ENCODE measurements at regions not wholly inside any gene's neighbourhood (a gene's known extent, or its start where the extent isn't known, plus 50 kb on each side); places are given as distances from the start of the nearest gene placed in this dataset.

GRCh38 chr4:11606078-11606477 lies 177.4 kb upstream of the HS3ST1 start (continued):
- TF ChIP-seq, protein P1, sequence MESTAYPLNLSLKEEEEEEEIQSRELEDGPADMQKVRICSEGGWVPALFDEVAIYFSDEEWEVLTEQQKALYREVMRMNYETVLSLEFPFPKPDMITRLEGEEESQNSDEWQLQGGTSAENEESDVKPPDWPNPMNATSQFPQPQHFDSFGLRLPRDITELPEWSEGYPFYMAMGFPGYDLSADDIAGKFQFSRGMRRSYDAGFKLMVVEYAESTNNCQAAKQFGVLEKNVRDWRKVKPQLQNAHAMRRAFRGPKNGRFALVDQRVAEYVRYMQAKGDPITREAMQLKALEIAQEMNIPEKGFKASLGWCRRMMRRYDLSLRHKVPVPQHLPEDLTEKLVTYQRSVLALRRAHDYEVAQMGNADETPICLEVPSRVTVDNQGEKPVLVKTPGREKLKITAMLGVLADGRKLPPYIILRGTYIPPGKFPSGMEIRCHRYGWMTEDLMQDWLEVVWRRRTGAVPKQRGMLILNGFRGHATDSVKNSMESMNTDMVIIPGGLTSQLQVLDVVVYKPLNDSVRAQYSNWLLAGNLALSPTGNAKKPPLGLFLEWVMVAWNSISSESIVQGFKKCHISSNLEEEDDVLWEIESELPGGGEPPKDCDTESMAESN (CRISPR knock-in tag; conservative IDR thresholded peaks at IDR 0.05) = no peak
- TF ChIP-seq ZSCAN25 (CRISPR knock-in tag; IDR thresholded peaks at IDR 0.05) (no peak), NFKB2 (CRISPR knock-in tag; IDR thresholded peaks at IDR 0.05; ENCODE audit: borderline replicate concordance) (no peak), ZSCAN20 (CRISPR knock-in tag; IDR thresholded peaks at IDR 0.05; ENCODE audit: borderline replicate concordance) (no peak), HMGXB3 (CRISPR knock-in tag; IDR thresholded peaks at IDR 0.05; ENCODE audit: borderline replicate concordance) (no peak), ZNF143 (CRISPR knock-in tag; IDR thresholded peaks at IDR 0.05) (no peak), PHF5A (CRISPR knock-in tag; IDR thresholded peaks at IDR 0.05; ENCODE audit: low read depth, unreplicated experiment) (no peak)

DNA sequence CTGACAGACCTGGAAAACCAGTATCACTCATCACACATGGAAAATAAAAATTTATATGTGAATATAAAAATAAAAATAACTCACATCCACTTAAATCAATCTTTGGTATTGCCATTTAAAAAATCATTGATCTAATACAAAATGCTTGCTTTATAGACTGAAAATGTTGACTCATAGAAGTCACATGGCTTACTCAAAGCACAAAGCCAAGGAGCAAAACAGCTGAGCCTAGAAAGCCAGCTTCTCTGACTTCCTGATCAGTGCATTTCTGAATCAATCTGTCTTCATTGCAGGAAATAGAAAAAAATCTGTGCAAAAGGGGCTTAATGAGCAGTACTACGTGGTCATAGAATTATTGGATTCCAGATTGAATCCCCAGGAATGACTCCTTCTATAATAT lies 176.9 kb upstream of the HS3ST1 start:
- no peak overlapping the region for H2AFZ ChIP-seq (ENCODE audit: low read length)
- no peaks in the 10 kb centered on the region for H3K36me3 ChIP-seq (replicated peaks in 1 of 2; ENCODE audit: control insufficient read depth in 1 of 2, insufficient read depth in 2 of 2, low read length in 2 of 2)
- H3K4me3 ChIP-seq (replicated peaks in 1 of 3; ENCODE audit: insufficient read depth in 1 of 3, low read depth in 2 of 3, low read length in 3 of 3) = no peak overlapping the region
- in situ Hi-C loops (cut with HindIII; ENCODE audit: extremely low pct_ligation_motif_present, low pct_unique_long_range_greater_than_20kb) (loop anchor here (25.0 kb wide), 1 partner anchor 107 kb away; no protein-coding TSS in a partner anchor), intact Hi-C loops (cut with micrococcal nuclease; ENCODE audit: unreplicated experiment) (no loop called here)
- POLR2A ChIA-PET = no interaction called here
- no peaks in the 10 kb centered on the region for H3K79me2 ChIP-seq (ENCODE audit: insufficient read depth, low read length)
- BruUV-seq (replicated peaks) = no TSS peak
- ATAC-seq = no peak
- no peaks in the 10 kb centered on the region for H3K4me1 ChIP-seq (ENCODE audit: insufficient read depth, low read length)
- H3K27ac ChIP-seq (ENCODE audit: extremely low read length, insufficient read depth, low read length) = no peak overlapping the region
- peaks cover 41% of the 10 kb centered on the region for H3K9me3 ChIP-seq (ENCODE audit: low read length)
- FAIRE-seq = no peak
- H3K4me2 ChIP-seq (ENCODE audit: low read depth, low read length) = no peak overlapping the region
- H4K20me1 ChIP-seq (ENCODE audit: insufficient read depth, low read length) = no peaks in the 10 kb centered on the region
- no peak overlapping the region for H3K9ac ChIP-seq (ENCODE audit: insufficient read depth, low read depth, low read length)
- no peaks in the 10 kb centered on the region for H3K27me3 ChIP-seq (ENCODE audit: control insufficient read depth in 1 of 2, insufficient read depth in 2 of 2, low read length in 2 of 2)
- DNase-seq (ENCODE audit: low spot score) = no peak
- CTCF ChIA-PET (ENCODE audit: low intra/inter-chr PET ratio, low total read pairs) = no interaction called here
- 5% methylated on average over 1 of the region's 1 CpG for WGBS (ENCODE audit: low lambda C conversion rate)
- TF ChIP-seq, protein P2, sequence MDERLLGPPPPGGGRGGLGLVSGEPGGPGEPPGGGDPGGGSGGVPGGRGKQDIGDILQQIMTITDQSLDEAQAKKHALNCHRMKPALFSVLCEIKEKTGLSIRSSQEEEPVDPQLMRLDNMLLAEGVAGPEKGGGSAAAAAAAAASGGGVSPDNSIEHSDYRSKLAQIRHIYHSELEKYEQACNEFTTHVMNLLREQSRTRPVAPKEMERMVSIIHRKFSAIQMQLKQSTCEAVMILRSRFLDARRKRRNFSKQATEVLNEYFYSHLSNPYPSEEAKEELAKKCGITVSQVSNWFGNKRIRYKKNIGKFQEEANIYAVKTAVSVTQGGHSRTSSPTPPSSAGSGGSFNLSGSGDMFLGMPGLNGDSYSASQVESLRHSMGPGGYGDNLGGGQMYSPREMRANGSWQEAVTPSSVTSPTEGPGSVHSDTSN (CRISPR knock-in tag; IDR thresholded peaks at IDR 0.05) = no peak
- TF ChIP-seq ZNF607 (CRISPR knock-in tag; IDR thresholded peaks at IDR 0.05; ENCODE audit: borderline replicate concordance) = no peak
- TF ChIP-seq ZNF792 (CRISPR knock-in tag; IDR thresholded peaks at IDR 0.05) = no peak
- TF ChIP-seq, protein P3, sequence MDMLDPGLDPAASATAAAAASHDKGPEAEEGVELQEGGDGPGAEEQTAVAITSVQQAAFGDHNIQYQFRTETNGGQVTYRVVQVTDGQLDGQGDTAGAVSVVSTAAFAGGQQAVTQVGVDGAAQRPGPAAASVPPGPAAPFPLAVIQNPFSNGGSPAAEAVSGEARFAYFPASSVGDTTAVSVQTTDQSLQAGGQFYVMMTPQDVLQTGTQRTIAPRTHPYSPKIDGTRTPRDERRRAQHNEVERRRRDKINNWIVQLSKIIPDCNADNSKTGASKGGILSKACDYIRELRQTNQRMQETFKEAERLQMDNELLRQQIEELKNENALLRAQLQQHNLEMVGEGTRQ (IDR thresholded peaks at IDR 0.05; ENCODE audit: low read depth, low read length) = no peak
- TF ChIP-seq, protein P3 (CRISPR knock-in tag; IDR thresholded peaks at IDR 0.05; ENCODE audit: borderline replicate concordance) = no peak
- TF ChIP-seq, protein P4, sequence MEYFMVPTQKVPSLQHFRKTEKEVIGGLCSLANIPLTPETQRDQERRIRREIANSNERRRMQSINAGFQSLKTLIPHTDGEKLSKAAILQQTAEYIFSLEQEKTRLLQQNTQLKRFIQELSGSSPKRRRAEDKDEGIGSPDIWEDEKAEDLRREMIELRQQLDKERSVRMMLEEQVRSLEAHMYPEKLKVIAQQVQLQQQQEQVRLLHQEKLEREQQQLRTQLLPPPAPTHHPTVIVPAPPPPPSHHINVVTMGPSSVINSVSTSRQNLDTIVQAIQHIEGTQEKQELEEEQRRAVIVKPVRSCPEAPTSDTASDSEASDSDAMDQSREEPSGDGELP (IDR thresholded peaks at IDR 0.05; ENCODE audit: borderline replicate concordance, low read depth) = no peak
- no peak for TF ChIP-seq POLR2G (IDR thresholded peaks at IDR 0.05; ENCODE audit: low read depth, low read length)

All from HepG2 (cell line).